ENCODE measurements at regions not wholly inside any gene's neighbourhood (a gene's known extent, or its start where the extent isn't known, plus 50 kb on each side); places are given as distances from the start of the nearest gene placed in this dataset.

DNA sequence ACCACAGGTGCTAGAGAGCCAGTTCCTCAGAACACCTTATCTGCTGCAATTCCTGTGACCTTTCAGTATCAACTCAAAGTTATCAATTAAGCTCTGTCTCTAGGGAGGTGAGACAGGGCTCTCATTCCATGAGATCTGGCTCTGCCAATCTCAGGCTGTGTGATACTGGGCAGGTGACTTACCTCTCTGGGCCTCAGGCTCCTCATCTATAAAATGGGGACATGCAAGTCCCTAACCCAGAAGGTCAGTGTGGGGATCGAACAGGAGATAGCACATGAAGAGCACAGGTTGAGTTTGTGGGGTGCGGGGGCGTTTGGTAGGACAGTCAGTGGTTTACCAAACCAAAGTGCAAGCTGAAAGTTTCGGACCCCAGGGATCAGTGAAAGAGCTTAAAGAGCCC, 319.3 kb upstream of the CCL2 start:
- TF ChIP-seq, protein P1, sequence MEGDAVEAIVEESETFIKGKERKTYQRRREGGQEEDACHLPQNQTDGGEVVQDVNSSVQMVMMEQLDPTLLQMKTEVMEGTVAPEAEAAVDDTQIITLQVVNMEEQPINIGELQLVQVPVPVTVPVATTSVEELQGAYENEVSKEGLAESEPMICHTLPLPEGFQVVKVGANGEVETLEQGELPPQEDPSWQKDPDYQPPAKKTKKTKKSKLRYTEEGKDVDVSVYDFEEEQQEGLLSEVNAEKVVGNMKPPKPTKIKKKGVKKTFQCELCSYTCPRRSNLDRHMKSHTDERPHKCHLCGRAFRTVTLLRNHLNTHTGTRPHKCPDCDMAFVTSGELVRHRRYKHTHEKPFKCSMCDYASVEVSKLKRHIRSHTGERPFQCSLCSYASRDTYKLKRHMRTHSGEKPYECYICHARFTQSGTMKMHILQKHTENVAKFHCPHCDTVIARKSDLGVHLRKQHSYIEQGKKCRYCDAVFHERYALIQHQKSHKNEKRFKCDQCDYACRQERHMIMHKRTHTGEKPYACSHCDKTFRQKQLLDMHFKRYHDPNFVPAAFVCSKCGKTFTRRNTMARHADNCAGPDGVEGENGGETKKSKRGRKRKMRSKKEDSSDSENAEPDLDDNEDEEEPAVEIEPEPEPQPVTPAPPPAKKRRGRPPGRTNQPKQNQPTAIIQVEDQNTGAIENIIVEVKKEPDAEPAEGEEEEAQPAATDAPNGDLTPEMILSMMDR (IDR thresholded peaks at IDR 0.05), result no peak
- no peak for TF ChIP-seq POLR2A (IDR thresholded peaks at IDR 0.05)
